GM12864 (cell line): ENCODE measurements at regions not wholly inside any gene's neighbourhood (a gene's known extent, or its start where the extent isn't known, plus 50 kb on each side); places are given as distances from the start of the nearest gene placed in this dataset.

Source experiments
- DNase-seq: peaks from one replicate; pipeline ENCODE4 v3.0.0-alpha.2; 2011; ENCODE audit warnings: low read depth
- H3K4me3 ChIP-seq: 2 replicates; pipeline ENCODE4 v1.5.1; 2011; ENCODE audit warnings: mild to moderate bottlenecking, low read depth, low read length, control low read depth
- CTCF ChIP-seq: IDR thresholded peaks from 2 replicates; pipeline ENCODE4 v1.5.1; 2011; ENCODE audit warnings: low read depth, mild to moderate bottlenecking, moderate library complexity, low read length, control low read depth, inconsistent platforms; ENCODE audit errors: missing control alignments

GRCh38 chr2:212906620-212907019 lies 244.8 kb downstream of the IKZF2 start:
- no peak overlapping the region for H3K4me3 ChIP-seq
- DNase-seq = no peak
- no peak for TF ChIP-seq CTCF

- TF ChIP-seq CTCF = no peak
- DNase-seq = no peak
- no peak overlapping the region for H3K4me3 ChIP-seq
These were observed 245.7 kb downstream of the IKZF2 start for GRCh38 chr2:212905640-212906201.

GRCh38 chr2:212904646-212905045 lies 246.8 kb downstream of the IKZF2 start:
- TF ChIP-seq CTCF = no peak
- no peak for DNase-seq
- H3K4me3 ChIP-seq = no peak overlapping the region

- no peak for DNase-seq
- H3K4me3 ChIP-seq = no peak overlapping the region
- no peak for TF ChIP-seq CTCF
These were observed 248.0 kb downstream of the IKZF2 start for GRCh38 chr2:212903413-212903812.

GRCh38 chr2:212902421-212902820 lies 249.0 kb downstream of the IKZF2 start:
- no peak for DNase-seq

GRCh38 chr2:212901604-212902275 lies 249.7 kb downstream of the IKZF2 start:
- H3K4me3 ChIP-seq = no peak overlapping the region
- TF ChIP-seq CTCF = no peak
- DNase-seq = no peak

More at GRCh38 chr2:212902421-212902820, 249.0 kb downstream of the IKZF2 start:
- no peak overlapping the region for H3K4me3 ChIP-seq
- TF ChIP-seq CTCF = no peak

- TF ChIP-seq CTCF = no peak
- no peak overlapping the region for H3K4me3 ChIP-seq
- DNase-seq = no peak
These were observed 250.7 kb downstream of the IKZF2 start for GRCh38 chr2:212900715-212901114.
